ENCODE measurements at regions not wholly inside any gene's neighbourhood (a gene's known extent, or its start where the extent isn't known, plus 50 kb on each side); places are given as distances from the start of the nearest gene placed in this dataset.
"Not testable (repeated sequence)": the region's sequence is repeated elsewhere in the genome, so short reads cannot be mapped to it uniquely, and the experiment has no call there.

- 0 out of 2 replicates have a peak, but pooled peaks have one; percentile 26 for TF ChIP-seq CTCF (IDR thresholded peaks at IDR 0.05; ENCODE audit: low read depth, low read length)
- H3K9me3 ChIP-seq (ENCODE audit: severe bottlenecking) = no peaks in the 10 kb centered on the region
- no peaks in the 10 kb centered on the region for H3K27me3 ChIP-seq (ENCODE audit: insufficient read depth, low read depth, severe bottlenecking)
- no peak overlapping the region for H3K4me3 ChIP-seq (ENCODE audit: low read depth, low read length)
- no peak overlapping the region for H3K27ac ChIP-seq
- no peak for DNase-seq
- no peaks in the 10 kb centered on the region for H3K36me3 ChIP-seq
These were observed 70.3 kb downstream of the ARL9 start for GRCh38 chr4:56575820-56576429.

- H3K9me3 ChIP-seq (ENCODE audit: severe bottlenecking); H3K4me3 ChIP-seq (ENCODE audit: low read depth, low read length); DNase-seq; H3K27me3 ChIP-seq (ENCODE audit: insufficient read depth, low read depth, severe bottlenecking); H3K27ac ChIP-seq; H3K36me3 ChIP-seq: not testable (repeated sequence)
These were observed 86.8 kb downstream of the ARL9 start for GRCh38 chr4:56592417-56592816.
